ENCODE measurements at regions not wholly inside any gene's neighbourhood (a gene's known extent, or its start where the extent isn't known, plus 50 kb on each side); places are given as distances from the start of the nearest gene placed in this dataset.

DNA sequence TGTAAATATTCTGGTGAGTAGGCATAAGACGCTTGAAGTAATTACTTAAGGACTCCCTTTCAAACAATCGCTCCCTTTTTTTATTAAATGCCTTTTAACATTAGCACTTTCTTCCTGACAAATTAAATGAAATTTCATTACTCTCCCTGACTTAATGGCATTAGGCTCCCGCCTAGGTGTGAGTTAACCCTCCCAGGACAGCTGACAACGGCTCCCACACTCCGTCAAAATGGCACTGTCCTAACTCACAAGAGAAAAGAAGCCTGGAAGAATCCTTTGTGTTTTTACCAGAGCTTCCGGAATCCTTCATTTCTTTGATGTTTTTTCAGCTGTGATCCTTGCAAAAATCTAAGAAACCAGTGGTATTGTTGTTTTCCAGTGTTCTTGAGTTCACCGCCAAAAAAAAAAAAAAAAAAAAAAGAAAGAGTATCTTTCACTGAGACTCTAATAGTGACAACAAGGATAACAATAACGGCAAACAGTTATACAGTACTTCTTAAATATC is 861.0 kb upstream of the NR2F2 start:
- no peak overlapping the region for H2AFZ ChIP-seq (ENCODE audit: low read length)
- TF ChIP-seq, protein P1, sequence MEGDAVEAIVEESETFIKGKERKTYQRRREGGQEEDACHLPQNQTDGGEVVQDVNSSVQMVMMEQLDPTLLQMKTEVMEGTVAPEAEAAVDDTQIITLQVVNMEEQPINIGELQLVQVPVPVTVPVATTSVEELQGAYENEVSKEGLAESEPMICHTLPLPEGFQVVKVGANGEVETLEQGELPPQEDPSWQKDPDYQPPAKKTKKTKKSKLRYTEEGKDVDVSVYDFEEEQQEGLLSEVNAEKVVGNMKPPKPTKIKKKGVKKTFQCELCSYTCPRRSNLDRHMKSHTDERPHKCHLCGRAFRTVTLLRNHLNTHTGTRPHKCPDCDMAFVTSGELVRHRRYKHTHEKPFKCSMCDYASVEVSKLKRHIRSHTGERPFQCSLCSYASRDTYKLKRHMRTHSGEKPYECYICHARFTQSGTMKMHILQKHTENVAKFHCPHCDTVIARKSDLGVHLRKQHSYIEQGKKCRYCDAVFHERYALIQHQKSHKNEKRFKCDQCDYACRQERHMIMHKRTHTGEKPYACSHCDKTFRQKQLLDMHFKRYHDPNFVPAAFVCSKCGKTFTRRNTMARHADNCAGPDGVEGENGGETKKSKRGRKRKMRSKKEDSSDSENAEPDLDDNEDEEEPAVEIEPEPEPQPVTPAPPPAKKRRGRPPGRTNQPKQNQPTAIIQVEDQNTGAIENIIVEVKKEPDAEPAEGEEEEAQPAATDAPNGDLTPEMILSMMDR (conservative IDR thresholded peaks at IDR 0.05 in 1 of 2, IDR thresholded peaks at IDR 0.05 in 1 of 2; ENCODE audit: low read depth in 1 of 2, low read length in 2 of 2): no peak
- no peak for TF ChIP-seq EZH2 (IDR thresholded peaks at IDR 0.05; ENCODE audit: low read length, missing control alignments)

DNA sequence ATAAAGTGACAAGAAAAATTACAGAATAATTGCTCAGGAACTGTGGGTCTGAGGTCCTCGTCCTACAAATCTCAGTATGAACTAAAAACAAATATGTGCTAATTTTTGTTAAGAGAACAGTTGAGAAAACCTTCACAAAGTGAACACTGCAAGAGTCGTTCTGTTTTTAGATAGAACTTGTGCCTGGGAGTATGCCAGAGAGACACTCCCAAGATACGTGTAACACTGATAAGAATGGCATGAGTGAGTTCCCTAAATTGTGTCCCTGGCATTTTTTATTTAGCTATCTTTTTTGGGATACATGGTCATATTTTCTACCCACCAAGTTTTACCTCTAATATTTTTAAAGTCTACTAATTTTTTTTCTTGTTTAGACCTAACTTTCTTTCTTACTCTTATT is 860.0 kb upstream of the NR2F2 start:
- Histone ChIP-seq H3K4me2 (ENCODE audit: extremely low read depth, insufficient read depth, low read length) (no peak overlapping the region), H2AFZ (ENCODE audit: low read length) (no peak overlapping the region), H4K20me1 (ENCODE audit: control insufficient read depth, extremely low read depth, insufficient read depth, low read length) (no peaks in the 10 kb centered on the region), H3K27ac (ENCODE audit: insufficient read depth, low read length) (no peak overlapping the region), H3K9ac (ENCODE audit: insufficient read depth, low read length) (no peak overlapping the region), H3K9me3 (ENCODE audit: control insufficient read depth, insufficient read depth, low read depth, low read length) (no peaks in the 10 kb centered on the region), H3K27me3 (ENCODE audit: control insufficient read depth, insufficient read depth, low read length) (no peaks in the 10 kb centered on the region), H3K4me1 (ENCODE audit: control insufficient read depth, extremely low read depth, insufficient read depth, low read length) (no peaks in the 10 kb centered on the region), H3K79me2 (ENCODE audit: control insufficient read depth, insufficient read depth, low read length) (no peaks in the 10 kb centered on the region), H3K4me3 (replicated peaks in 1 of 4; ENCODE audit: control extremely low read depth in 1 of 4, insufficient read depth in 1 of 4, low read depth in 3 of 4, low read length in 4 of 4) (no peak overlapping the region), H3K36me3 (ENCODE audit: control insufficient read depth, insufficient read depth, low read length) (no peaks in the 10 kb centered on the region)
- TF ChIP-seq, protein P1 (conservative IDR thresholded peaks at IDR 0.05 in 1 of 2, IDR thresholded peaks at IDR 0.05 in 1 of 2; ENCODE audit: low read depth in 1 of 2, low read length in 2 of 2): no peak
- no peak for TF ChIP-seq EZH2 (IDR thresholded peaks at IDR 0.05; ENCODE audit: low read length, missing control alignments)
- no peak for DNase-seq (ENCODE audit: low read depth in 2 of 2)

More for the DNA sequence above, 861.0 kb upstream of the NR2F2 start:
- no peaks in the 10 kb centered on the region for H3K36me3 ChIP-seq (ENCODE audit: control insufficient read depth, insufficient read depth, low read length)
- no peaks in the 10 kb centered on the region for H3K9me3 ChIP-seq (ENCODE audit: control insufficient read depth, insufficient read depth, low read depth, low read length)
- H3K27ac ChIP-seq (ENCODE audit: insufficient read depth, low read length): no peak overlapping the region
- no peak overlapping the region for H3K4me2 ChIP-seq (ENCODE audit: extremely low read depth, insufficient read depth, low read length)
- no peaks in the 10 kb centered on the region for H3K79me2 ChIP-seq (ENCODE audit: control insufficient read depth, insufficient read depth, low read length)
- no peak for DNase-seq (ENCODE audit: low read depth in 2 of 2)
- no peaks in the 10 kb centered on the region for H4K20me1 ChIP-seq (ENCODE audit: control insufficient read depth, extremely low read depth, insufficient read depth, low read length)
- H3K27me3 ChIP-seq (ENCODE audit: control insufficient read depth, insufficient read depth, low read length): no peaks in the 10 kb centered on the region
- no peaks in the 10 kb centered on the region for H3K4me1 ChIP-seq (ENCODE audit: control insufficient read depth, extremely low read depth, insufficient read depth, low read length)
- H3K4me3 ChIP-seq (replicated peaks in 1 of 4; ENCODE audit: control extremely low read depth in 1 of 4, insufficient read depth in 1 of 4, low read depth in 3 of 4, low read length in 4 of 4): no peak overlapping the region
- H3K9ac ChIP-seq (ENCODE audit: insufficient read depth, low read length): no peak overlapping the region

DNA sequence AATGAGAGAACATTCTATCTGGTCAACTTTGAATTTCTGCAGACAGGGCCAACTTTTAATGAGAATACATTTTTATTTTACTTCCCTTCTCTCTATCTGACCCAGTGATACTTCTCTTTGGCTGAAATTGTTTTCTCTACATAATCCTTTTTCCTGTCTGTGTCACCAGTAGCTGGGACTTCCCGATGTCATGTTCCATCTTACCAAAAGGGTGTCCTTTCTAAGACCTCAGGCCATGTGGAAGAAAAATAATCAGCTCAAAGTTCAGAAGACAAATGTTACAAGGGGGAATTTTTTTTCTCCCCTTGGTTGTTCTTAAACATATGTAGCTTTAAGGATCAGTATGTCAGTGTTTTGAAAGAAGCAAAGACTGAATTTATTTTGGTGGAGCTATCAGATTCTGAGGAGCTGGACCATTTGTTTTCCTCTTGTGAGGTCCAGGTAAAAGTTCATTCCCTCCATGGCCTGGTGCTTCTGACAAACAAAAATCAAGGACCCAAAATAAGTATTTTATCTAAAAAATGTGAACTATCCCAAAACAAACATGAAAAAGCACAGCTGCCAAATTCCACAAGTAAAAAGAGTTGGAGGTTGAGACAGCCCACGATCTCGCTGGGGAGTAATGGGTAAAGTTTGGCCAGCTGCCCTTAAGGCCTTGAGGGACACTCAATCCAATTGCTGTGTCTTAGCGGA is 859.4 kb upstream of the NR2F2 start:
- H3K27ac ChIP-seq (ENCODE audit: insufficient read depth, low read length): no peak overlapping the region
- no peaks in the 10 kb centered on the region for H3K27me3 ChIP-seq (ENCODE audit: control insufficient read depth, insufficient read depth, low read length)
- DNase-seq (ENCODE audit: low read depth in 2 of 2): peak; percentile 11 to 55
- no peaks in the 10 kb centered on the region for H3K9me3 ChIP-seq (ENCODE audit: control insufficient read depth, insufficient read depth, low read depth, low read length)
- H3K79me2 ChIP-seq (ENCODE audit: control insufficient read depth, insufficient read depth, low read length): no peaks in the 10 kb centered on the region
- H3K4me2 ChIP-seq (ENCODE audit: extremely low read depth, insufficient read depth, low read length): no peak overlapping the region
- H3K36me3 ChIP-seq (ENCODE audit: control insufficient read depth, insufficient read depth, low read length): no peaks in the 10 kb centered on the region
- H3K4me1 ChIP-seq (ENCODE audit: control insufficient read depth, extremely low read depth, insufficient read depth, low read length): no peaks in the 10 kb centered on the region
- H4K20me1 ChIP-seq (ENCODE audit: control insufficient read depth, extremely low read depth, insufficient read depth, low read length): no peaks in the 10 kb centered on the region
- H3K4me3 ChIP-seq (replicated peaks in 1 of 4; ENCODE audit: control extremely low read depth in 1 of 4, insufficient read depth in 1 of 4, low read depth in 3 of 4, low read length in 4 of 4): no peak overlapping the region
- H2AFZ ChIP-seq (ENCODE audit: low read length): no peak overlapping the region
- H3K9ac ChIP-seq (ENCODE audit: insufficient read depth, low read length): no peak overlapping the region
- TF ChIP-seq, protein P1 (conservative IDR thresholded peaks at IDR 0.05 in 1 of 2, IDR thresholded peaks at IDR 0.05 in 1 of 2; ENCODE audit: low read depth in 1 of 2, low read length in 2 of 2): no peak
- TF ChIP-seq EZH2 (IDR thresholded peaks at IDR 0.05; ENCODE audit: low read length, missing control alignments): no peak

All from fibroblast of lung (primary cell).